ENCODE measurements at regions not wholly inside any gene's neighbourhood (a gene's known extent, or its start where the extent isn't known, plus 50 kb on each side); places are given as distances from the start of the nearest gene placed in this dataset.
"Not testable (repeated sequence)": the region's sequence is repeated elsewhere in the genome, so short reads cannot be mapped to it uniquely, and the experiment has no call there.

DNA sequence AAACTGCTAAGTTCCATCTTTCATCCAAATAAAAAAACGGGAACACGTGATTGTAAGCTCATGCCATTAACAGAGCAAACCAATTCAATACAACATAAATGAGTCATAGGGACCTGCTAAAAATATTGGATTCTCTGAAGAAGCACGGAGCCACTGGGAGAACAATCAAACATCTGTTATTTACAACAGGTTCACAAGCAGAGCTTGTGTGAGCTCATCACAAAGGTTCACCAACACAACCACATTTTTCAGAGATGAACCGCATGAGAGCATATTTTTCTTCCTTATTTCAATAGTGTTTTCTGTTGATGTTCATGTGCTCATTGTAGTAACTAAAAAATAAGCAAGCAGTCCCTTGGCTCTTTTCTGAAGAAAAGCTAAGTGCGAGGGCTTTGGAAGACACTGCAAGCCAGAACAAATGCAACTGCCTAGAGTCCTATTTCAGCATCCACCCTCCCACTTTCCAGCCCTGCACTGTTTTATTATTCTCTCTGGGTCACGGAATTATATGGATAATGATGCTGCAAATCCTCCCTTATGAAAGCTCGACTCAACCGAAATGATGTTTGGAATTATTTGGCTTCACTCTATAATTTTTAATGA is 545.8 kb downstream of the LIG4 start:
- no peak for DNase-seq (ENCODE audit: low read depth, low spot score)

DNA sequence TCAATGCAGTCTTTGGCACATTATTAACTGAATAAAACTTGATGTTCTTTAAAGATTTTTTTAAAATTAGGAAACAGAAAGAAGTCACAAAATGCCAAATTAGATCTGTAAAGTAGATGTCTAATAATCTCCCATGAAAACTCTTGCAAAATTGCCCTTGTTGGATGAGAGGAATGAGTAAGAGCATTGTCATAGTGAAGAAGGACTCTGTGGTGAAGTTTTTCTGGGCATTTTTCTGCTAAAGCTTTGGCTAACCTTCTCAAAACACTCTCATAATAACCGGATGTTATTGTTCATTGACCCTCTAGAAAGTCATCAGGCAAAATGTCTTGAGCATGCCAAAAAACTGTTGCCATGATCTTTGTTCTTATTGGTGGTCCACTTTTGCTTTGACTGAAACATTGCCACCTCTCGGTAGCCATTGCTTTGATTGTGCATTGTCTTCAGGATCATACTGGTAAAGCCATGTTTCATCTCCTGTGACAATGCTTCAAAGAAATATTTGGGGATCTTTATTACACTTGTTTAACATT is 549.3 kb downstream of the LIG4 start:
- DNase-seq (ENCODE audit: low read depth, low spot score) = no peak

DNA sequence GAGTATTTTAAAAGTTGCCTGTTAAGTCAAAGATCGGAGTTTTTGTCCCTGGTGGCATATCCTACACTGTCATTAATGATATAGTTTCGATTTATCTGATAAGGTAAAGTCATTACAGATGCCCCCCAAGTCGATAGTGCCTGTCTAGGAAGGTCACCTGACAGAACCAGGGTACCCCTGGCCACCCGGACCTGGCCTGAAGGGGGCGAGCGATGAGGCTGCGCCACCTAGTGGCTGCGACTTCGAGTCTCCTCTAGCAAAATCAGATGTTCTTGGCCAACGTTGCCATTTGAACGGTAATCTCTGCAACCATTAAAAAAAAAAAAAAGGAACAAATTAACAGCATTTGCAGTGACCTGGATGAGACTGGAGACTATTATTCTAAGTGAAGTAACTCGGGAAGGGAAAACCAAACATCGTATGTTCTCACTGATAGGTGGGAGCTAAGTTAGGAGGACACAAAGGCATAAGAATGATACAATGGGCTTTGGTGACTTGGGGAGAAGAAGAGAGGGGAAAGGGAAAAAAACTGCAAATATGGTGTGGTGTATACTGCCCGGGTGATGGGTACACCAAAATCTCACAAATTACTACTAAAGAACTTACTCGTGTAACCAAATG is 565.1 kb downstream of the LIG4 start:
- DNase-seq (ENCODE audit: low read depth, low spot score) = no peak

DNA sequence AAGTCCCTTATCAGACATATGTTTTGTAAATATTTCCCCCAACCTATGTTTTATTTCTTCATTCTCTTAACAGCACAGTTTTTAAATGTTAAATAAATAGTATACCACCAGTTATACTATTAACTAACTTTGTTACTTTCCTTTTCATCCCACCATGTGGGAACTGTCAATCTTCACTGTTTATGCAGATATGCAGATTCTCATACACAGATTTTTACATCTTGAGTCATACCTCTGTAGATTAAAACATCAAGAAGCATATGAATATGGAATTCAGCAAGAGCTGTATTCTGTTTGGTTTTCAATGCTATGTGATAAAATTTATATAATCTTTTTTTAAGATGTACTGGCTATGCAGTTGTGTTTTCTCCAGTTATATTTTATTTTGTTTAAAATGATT is 566.3 kb downstream of the LIG4 start:
- no peak for DNase-seq (ENCODE audit: low read depth, low spot score)

DNA sequence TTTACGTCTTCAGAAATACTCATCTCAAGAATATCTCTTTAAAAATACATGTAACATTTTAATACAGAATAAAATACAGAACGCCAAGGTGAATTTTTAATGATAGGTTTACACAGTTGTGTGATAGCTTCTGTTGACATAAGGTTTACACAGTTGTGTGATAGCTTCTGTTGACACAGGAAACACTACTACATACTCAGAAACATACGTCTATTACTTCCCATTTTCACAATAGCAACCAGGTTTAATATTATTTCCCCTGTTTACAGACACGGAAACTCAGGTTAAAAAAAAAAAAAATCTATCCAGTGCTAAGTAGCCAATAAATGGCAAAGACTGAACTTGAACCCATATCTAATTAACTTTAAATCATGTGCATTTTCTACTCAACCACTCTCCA is 571.2 kb downstream of the LIG4 start:
- DNase-seq (ENCODE audit: low read depth, low spot score) = no peak

DNA sequence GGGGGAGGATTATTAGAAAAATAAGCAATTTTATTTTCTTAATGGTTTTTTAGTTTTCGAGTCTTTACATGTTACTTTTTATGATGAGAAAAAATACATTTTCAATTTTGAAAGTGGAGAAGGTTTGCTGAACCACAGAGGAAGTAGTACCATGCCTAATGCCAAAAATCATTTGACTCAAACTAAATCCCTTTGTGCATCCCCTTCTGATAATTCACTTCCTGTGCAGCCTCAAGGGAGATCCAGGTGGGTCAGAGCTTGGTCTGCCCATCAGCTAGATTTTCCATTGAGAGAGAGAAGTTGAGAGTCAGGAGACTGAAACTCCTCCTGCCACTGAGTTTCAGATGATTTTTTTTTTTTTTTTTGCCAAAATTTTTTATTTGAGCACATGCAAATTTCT is 571.7 kb downstream of the LIG4 start:
- no peak for DNase-seq (ENCODE audit: low read depth, low spot score)

DNA sequence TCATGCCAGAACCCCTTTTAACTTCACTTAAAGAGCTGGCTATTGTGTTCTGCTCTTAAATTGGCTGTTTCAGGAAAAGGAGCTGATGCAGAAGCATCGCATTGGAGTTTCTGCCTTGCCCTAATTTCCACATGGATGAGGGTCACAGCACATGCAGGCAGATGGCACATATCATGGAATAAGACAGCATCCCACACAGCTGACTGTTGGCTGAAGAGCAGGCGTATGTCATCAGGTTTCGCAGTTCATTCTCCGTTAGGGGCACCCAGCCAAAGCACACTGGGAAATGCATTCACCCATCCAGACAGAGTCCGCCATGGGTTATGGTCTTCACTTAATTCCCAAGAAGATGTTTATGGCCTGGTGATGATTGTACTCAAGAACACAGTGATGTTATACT is 572.5 kb downstream of the LIG4 start:
- DNase-seq (ENCODE audit: low read depth, low spot score) = no peak

DNA sequence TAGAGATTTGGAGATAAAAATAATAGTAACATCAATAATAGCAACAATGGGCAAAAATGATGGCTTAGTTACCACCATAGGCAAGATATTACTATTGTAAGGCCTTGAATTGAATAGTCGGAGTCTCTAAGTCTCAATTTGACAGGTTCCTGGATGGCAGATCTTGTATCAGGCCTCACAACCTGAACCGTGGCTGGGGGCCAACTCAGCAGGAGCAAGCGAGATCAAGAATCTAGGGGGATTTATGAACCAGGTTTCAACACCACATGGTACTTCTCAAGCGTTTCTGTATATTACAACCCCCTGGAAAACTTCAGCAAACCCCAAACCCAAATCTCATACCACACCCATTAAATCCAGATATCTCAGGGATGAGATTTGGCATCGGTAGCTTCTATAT is 573.8 kb downstream of the LIG4 start:
- no peak for DNase-seq (ENCODE audit: low read depth, low spot score)

DNA sequence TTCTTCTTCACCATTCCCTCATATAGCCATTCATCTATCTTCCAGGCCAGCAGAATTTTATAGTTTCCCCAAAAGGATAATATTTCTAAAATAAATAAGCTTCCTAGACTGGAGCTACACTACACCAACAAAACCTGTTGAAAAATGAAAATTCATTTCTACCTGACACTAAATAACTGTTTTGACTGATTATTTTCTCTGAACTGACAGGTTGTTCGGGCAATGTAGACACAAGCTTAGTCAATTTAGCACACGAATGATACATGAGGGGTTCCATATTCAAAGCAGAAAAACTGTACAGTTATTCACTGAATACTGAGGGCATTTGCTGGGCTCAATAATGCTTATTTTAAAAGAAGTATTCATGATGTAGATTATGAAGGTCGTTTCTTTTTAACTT is 589.7 kb downstream of the LIG4 start:
- no peak for DNase-seq (ENCODE audit: low read depth, low spot score)

DNA sequence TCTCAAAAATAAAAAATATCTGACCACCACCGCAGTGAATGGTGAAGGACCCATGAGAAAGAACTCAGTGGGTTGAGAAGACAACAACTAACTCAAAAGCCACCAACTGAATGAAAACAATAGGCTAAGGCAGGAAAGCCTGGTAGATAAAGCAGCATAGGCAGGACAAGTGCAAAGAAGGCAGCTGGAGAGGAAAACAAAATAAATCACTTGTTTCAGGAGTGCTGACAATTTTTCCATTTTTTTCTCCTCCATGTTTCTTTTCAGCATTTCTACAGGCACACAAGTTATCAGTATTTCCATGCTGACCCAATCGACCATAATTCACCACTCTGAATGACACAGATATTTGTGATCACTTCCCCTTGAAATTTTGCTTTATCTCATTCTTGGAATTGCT is 597.8 kb downstream of the LIG4 start:
- DNase-seq (ENCODE audit: low read depth, low spot score) = no peak

DNA sequence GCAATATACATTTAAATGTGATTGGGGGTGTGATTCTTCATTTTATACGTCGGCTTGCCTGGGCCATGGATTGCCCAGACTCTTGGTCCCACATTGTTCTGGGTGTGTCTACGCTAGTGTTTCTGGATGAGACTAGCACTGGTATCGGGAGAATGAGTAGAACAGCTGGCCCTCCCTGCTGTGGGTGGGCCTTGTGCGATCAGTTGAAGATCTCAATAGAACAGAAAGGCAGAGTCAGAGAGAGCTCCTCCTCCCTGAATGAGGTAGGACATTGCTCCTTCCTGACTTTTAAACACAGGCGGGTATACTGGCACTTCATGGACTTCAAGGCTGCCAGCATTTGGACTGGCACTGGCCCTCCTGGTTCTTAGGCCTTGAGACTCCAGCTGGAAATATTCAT is 603.0 kb downstream of the LIG4 start:
- no peak for DNase-seq (ENCODE audit: low read depth, low spot score)

DNA sequence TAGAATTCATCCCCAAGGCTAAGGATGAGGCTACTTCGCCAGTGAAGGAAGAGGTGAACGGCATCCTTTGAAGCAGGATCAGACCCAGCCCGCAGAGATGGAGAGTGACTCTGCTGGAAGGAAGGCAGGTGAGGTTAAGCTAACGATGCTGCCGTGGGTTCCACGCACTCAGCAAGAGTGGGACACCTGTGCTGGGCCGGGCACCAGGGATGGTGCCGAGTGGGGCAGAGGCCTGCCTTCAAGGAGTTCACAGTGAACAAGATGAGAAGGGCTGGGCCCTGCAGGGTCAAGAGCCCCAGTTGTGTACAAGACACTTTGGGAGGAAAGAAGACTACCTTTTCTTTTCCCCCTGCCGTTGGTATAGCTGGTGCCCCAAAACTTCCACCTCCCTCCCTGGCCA is 606.6 kb downstream of the LIG4 start:
- no peak for DNase-seq (ENCODE audit: low read depth, low spot score)

DNA sequence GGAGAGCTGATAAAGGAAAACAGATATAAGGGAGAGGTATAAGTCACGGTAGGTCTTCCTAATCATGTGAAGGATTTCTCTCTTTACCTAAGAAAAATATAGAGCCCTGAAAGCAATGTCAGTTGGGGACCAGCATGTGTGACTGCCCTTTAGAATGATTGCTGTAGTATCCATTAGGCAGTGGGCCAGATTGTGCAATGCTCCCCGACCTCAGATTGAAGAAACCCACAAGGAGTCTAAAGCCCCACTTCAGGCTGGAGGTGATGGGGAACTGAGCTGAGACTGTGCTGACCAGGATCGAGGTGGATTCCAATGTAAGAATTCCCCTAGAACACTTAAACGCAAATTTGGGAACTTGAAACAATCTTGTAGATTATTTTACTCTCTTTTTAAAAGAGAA is 614.4 kb downstream of the LIG4 start:
- DNase-seq (ENCODE audit: low read depth, low spot score) = no peak

DNA sequence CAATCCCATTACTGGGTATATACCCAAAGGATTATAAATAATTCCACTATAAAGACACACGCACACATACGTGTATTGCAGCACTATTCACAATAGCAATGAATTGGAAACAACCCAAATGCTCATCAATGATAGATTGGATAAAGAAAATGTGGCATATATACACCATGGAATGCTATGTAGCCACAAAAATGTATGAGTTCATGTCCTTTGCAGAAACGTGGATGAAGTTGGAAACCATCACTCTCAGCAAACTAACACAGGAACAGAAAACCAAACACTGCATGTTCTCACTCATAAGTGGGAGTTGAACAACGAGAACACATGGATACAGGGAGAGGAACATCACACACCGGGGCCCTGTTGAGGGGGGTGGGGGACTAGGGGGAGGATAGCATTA is 619.0 kb downstream of the LIG4 start:
- DNase-seq (ENCODE audit: low read depth, low spot score) = not testable (repeated sequence)

DNA sequence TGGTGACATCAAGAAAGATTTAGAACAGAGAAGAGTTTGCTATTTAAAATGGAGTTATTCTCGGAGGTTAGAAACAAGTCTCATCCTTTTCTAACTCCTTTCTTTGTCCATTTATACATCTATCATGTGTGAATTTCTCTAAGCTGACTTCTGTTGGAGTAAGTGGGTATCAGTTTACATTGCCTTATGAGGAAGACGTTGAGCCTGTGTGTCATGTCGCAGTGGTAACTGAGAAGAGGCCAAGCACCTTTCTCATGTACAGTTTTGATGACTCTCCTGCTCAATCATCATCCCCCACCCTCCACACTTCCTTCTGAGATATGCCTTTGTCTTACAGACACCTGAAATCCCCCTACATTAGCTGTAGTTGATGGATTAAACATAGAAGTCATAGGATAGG is 624.8 kb downstream of the LIG4 start:
- DNase-seq (ENCODE audit: low read depth, low spot score) = no peak

DNA sequence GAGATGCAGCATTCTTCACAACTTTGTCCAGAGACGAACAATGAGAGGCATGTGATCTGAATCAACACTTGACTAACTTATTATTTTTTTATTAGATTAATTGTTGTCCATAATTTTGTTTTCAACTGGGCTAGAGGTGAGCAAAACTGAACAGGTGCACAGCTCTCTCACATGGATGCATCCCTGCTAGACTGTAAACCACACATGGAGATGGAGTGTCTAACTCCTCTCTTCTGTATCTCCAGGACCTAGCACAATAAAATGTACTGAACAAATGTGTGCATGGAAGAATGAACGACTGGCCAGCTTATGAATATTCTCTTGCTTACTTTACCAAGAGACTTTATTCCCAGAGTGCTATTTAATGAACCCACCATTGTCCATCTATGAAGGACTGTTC is 627.7 kb downstream of the LIG4 start:
- DNase-seq (ENCODE audit: low read depth, low spot score) = no peak

DNA sequence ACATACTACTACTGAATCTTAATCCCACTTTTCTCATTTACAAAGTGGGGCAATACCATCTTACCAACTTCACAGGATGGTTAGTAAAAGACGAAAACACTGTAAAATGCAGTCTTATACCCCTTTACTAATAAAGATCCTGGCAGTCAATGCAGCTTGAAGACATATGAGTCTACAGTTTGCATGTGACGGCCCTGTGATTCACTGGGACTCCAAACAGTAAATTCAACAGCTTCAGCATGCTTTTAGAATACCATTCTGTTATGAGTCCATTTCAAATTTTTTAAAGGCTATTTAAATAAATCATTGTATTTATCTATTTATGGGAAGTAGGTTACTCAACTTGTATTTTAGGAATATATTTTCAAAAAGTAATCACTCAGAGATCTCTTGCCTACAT is 629.1 kb downstream of the LIG4 start:
- DNase-seq (ENCODE audit: low read depth, low spot score) = no peak

DNA sequence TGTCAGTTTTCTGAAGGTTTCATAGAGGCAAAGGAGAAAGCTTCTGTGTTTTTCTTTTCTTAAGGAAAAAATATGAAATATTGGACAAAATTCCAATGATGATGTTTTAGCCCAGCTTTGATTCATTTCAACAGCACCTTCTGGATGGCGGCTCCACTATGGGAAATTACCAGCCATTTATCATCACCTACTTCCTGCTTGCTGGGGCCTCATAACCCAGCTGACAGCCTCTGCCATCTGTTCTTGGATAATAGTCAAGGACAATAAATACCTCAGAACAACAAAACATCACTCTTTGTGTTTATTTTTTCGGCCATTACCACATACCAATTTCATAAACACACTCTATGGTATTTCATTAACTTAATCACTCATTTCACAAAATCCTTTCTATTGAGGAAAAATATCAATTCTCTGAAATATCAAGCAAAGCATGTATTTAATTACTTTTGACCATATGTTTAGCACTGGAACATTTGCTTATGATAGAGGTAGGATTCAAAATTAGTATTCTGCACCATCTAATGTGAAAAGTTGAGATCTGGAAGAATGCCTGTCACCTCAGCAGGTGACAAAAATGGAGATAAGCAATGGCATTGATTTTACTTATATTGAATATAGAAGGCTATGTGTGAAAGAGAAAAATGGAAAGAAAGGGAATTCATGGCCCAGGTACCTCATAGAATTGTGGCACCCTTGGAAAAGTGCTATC is 629.7 kb downstream of the LIG4 start:
- DNase-seq (ENCODE audit: low read depth, low spot score) = no peak

DNA sequence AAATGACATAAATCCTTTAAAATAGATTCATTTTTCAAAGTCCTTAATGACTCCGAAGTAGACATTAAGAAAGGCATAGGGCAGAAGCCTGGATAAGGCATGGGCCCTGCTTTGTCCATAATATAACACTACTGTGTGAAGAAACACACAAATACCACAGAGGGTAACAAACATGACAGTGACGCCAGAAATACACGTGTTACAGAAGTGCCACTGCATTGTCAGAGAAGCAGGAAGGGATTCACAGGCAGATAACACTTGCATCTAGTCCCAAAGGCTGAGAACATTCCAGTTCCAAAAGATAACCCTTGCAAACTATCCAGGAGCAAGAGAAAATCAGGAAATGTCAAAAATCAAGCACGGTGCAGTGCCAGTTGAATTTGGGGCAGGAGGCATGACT is 633.2 kb downstream of the LIG4 start:
- DNase-seq (ENCODE audit: low read depth, low spot score) = no peak

DNA sequence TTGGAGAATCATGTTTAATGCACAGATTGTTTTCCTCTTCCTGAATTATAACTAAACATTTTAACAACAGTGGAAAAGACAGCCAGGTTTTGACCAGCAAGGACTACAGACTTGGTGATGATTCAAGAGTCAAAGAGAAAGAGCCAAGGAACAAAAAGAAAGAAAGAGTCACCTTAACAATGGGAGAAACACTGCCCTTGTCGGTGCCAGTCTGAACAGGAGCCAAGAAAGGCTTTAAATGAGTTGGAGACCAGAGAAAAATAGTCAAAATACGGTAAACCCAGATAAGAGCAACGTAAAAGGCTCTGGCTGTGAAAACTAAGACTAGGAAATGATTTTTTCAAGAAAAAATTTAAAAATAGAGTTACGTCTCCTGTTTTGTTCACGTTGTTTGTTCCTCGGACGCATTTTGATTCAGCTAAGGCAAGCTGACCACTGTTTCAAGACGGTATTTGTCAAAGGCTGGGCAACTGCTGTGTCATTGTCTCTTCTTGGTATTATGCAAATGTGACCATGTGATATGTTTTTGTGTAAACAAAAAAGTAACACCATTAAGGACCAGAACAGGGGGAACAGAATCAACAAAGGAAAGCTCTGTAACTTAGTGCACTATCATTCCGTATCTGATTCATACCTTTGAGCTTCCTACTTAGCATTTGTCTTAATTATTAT is 634.5 kb downstream of the LIG4 start:
- no peak for DNase-seq (ENCODE audit: low read depth, low spot score)

DNA sequence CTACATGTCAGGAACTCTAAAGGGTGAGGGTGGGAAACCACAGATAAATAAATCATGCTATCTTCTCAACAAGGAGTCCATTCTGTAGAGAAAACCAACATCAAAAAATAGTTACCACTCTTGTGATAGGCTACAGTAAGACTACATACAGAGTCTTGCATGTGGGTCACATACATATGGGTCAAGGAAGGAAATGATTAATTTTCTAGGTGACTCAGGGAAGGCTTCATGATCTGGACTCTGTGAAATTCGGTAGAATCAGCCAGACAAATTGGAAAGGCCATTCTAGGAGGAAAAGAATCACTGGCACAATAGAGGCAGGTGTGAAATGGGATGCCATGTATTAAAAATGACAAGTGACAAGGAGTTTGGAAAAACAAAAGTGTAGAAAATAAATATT is 638.9 kb downstream of the LIG4 start:
- DNase-seq (ENCODE audit: low read depth, low spot score) = no peak

DNA sequence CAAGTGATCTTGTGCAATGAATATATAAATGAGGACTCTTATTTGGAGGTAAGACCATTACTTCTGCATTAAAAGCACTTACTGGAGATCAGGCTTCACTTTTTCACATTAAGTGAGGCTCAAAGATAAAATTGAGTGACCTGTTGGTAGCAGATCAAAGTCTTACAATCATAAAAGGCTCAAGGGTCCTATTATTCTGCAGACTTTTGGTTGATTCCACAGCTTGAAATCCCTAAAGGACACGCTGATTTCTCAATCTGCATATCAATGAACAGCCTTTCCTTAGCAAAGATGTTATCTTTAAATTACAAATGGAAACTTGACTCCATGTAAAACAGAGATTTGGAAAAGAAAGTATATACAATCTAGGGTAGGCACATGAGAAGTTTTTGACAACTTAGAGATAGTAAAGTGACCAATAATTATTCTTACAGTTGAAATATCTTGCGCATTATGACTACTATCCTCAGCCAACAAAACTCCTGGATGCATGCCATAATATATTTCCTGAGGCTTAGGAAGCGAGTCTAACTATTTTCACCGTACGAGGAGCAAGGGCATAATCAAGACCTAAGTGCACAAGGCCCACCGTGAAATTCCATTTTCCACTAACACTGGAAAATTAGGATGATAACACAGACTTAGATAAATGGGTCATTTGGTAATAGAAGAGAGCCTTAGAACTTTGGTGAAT is 640.7 kb downstream of the LIG4 start:
- DNase-seq (ENCODE audit: low read depth, low spot score) = no peak

Data from activated CD4-positive, CD25-positive, alpha-beta regulatory T cell treated with anti-CD3 and anti-CD28 coated beads, Interleukin-2, amount 50 U/mL, for 16 hours (primary cell).